K562 (cell line): ENCODE measurements at regions not wholly inside any gene's neighbourhood (a gene's known extent, or its start where the extent isn't known, plus 50 kb on each side); places are given as distances from the start of the nearest gene placed in this dataset.

ENCODE experiments used
- FOXO4 ChIP-seq: fragments of 450-650 bp; formaldehyde crosslinking; IDR thresholded peaks from 2 replicates; pipeline ENCODE4 v1.4.0; 2020; ENCODE audit warnings: mild to moderate bottlenecking, moderate library complexity
- TF ChIP-seq, protein P1 (sequence below): fragments of 200-600 bp; sonication (generic); IDR thresholded peaks from one replicate; pipeline ENCODE4 v1.6.1; 2012; ENCODE audit warnings: mild to moderate bottlenecking, low read depth, low read length, inconsistent platforms

DNA sequence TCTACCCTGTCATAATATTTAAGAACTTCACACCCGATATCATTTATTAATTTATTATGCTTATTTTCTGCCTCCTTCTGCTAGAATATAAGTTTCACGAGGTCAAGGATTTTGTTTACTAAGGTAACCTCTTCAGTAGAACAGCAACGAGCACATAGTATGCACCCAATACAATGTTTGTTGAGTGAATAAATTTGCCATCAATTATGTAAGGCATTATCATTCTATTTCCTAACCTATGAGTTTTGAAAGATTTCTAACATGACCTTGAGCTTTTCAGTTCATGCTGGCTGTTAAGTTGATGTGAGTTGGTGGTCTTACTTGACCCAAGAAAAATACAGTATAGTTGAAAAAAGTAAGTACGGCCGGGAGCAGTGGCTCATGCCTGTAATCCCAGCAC, 125.9 kb upstream of the LOC128125822 start (continued):
- TF ChIP-seq, protein P1, sequence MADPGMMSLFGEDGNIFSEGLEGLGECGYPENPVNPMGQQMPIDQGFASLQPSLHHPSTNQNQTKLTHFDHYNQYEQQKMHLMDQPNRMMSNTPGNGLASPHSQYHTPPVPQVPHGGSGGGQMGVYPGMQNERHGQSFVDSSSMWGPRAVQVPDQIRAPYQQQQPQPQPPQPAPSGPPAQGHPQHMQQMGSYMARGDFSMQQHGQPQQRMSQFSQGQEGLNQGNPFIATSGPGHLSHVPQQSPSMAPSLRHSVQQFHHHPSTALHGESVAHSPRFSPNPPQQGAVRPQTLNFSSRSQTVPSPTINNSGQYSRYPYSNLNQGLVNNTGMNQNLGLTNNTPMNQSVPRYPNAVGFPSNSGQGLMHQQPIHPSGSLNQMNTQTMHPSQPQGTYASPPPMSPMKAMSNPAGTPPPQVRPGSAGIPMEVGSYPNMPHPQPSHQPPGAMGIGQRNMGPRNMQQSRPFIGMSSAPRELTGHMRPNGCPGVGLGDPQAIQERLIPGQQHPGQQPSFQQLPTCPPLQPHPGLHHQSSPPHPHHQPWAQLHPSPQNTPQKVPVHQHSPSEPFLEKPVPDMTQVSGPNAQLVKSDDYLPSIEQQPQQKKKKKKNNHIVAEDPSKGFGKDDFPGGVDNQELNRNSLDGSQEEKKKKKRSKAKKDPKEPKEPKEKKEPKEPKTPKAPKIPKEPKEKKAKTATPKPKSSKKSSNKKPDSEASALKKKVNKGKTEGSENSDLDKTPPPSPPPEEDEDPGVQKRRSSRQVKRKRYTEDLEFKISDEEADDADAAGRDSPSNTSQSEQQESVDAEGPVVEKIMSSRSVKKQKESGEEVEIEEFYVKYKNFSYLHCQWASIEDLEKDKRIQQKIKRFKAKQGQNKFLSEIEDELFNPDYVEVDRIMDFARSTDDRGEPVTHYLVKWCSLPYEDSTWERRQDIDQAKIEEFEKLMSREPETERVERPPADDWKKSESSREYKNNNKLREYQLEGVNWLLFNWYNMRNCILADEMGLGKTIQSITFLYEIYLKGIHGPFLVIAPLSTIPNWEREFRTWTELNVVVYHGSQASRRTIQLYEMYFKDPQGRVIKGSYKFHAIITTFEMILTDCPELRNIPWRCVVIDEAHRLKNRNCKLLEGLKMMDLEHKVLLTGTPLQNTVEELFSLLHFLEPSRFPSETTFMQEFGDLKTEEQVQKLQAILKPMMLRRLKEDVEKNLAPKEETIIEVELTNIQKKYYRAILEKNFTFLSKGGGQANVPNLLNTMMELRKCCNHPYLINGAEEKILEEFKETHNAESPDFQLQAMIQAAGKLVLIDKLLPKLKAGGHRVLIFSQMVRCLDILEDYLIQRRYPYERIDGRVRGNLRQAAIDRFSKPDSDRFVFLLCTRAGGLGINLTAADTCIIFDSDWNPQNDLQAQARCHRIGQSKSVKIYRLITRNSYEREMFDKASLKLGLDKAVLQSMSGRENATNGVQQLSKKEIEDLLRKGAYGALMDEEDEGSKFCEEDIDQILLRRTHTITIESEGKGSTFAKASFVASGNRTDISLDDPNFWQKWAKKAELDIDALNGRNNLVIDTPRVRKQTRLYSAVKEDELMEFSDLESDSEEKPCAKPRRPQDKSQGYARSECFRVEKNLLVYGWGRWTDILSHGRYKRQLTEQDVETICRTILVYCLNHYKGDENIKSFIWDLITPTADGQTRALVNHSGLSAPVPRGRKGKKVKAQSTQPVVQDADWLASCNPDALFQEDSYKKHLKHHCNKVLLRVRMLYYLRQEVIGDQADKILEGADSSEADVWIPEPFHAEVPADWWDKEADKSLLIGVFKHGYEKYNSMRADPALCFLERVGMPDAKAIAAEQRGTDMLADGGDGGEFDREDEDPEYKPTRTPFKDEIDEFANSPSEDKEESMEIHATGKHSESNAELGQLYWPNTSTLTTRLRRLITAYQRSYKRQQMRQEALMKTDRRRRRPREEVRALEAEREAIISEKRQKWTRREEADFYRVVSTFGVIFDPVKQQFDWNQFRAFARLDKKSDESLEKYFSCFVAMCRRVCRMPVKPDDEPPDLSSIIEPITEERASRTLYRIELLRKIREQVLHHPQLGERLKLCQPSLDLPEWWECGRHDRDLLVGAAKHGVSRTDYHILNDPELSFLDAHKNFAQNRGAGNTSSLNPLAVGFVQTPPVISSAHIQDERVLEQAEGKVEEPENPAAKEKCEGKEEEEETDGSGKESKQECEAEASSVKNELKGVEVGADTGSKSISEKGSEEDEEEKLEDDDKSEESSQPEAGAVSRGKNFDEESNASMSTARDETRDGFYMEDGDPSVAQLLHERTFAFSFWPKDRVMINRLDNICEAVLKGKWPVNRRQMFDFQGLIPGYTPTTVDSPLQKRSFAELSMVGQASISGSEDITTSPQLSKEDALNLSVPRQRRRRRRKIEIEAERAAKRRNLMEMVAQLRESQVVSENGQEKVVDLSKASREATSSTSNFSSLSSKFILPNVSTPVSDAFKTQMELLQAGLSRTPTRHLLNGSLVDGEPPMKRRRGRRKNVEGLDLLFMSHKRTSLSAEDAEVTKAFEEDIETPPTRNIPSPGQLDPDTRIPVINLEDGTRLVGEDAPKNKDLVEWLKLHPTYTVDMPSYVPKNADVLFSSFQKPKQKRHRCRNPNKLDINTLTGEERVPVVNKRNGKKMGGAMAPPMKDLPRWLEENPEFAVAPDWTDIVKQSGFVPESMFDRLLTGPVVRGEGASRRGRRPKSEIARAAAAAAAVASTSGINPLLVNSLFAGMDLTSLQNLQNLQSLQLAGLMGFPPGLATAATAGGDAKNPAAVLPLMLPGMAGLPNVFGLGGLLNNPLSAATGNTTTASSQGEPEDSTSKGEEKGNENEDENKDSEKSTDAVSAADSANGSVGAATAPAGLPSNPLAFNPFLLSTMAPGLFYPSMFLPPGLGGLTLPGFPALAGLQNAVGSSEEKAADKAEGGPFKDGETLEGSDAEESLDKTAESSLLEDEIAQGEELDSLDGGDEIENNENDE = no peak
- TF ChIP-seq FOXO4 (CRISPR knock-in tag) = no peak
- TF ChIP-seq, all 486 proteins: peak for 0
